ENCODE measurements at regions not wholly inside any gene's neighbourhood (a gene's known extent, or its start where the extent isn't known, plus 50 kb on each side); places are given as distances from the start of the nearest gene placed in this dataset.

- CTCF ChIA-PET = no interaction called here
- TF ChIP-seq L3MBTL2 (conservative IDR thresholded peaks at IDR 0.05) (no peak), LEF1 (IDR thresholded peaks at IDR 0.05; ENCODE audit: borderline replicate concordance) (no peak), HDGF (IDR thresholded peaks at IDR 0.05; ENCODE audit: borderline replicate concordance) (no peak), ARNT (IDR thresholded peaks at IDR 0.05) (no peak), FOXK2 (IDR thresholded peaks at IDR 0.05) (no peak), ELF4 (IDR thresholded peaks at IDR 0.05) (no peak), FOXA1 (IDR thresholded peaks at IDR 0.05) (no peak), ZNF384 (IDR thresholded peaks at IDR 0.05) (no peak)
Observed at GRCh38 chrX:95662200-95662599, 1022.4 kb upstream of the DIAPH2 start.

DNA sequence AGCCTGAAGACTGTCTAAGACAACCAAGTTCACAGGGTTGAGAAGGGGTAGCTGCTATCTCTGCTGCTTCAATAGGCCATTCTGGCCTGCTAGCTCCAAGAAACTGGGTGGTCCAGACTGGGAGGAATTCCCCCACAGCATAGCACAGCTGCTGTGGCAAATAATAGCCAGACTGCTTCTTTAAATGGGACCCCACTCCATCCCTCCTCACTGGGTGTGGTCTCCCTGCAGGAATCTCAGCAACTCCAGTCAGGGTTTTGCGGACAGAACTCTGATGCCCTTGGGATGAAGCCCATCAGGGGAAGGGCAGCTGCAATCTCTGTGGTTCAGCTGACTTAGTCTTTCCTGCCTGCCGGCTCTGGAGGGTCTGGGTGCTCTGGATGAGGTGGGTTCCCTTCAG, 1018.6 kb upstream of the DIAPH2 start:
- ChIA-PET POLR2A (no interaction called here), CTCF (no interaction called here)

More at GRCh38 chrX:95662200-95662599, 1022.4 kb upstream of the DIAPH2 start:
- DNase-seq (ENCODE audit: extremely low spot score) = no peak
- POLR2A ChIA-PET = no interaction called here

GRCh38 chrX:95675011-95675410, 1009.6 kb upstream of the DIAPH2 start:
- TF ChIP-seq BHLHE40 (IDR thresholded peaks at IDR 0.05; ENCODE audit: borderline replicate concordance) (no peak), SP1 (IDR thresholded peaks at IDR 0.05) (no peak), ZNF384 (IDR thresholded peaks at IDR 0.05) (no peak), FOXM1 (IDR thresholded peaks at IDR 0.05; ENCODE audit: borderline replicate concordance) (no peak), LEF1 (IDR thresholded peaks at IDR 0.05; ENCODE audit: borderline replicate concordance) (no peak), ARNT (IDR thresholded peaks at IDR 0.05) (no peak), HDGF (IDR thresholded peaks at IDR 0.05; ENCODE audit: borderline replicate concordance) (no peak), ELF4 (IDR thresholded peaks at IDR 0.05) (no peak), FOXK2 (IDR thresholded peaks at IDR 0.05) (no peak), CTBP1 (IDR thresholded peaks at IDR 0.05; ENCODE audit: borderline replicate concordance) (no peak), L3MBTL2 (conservative IDR thresholded peaks at IDR 0.05) (no peak), TARDBP (IDR thresholded peaks at IDR 0.05) (no peak)
- TF ChIP-seq, protein P1, sequence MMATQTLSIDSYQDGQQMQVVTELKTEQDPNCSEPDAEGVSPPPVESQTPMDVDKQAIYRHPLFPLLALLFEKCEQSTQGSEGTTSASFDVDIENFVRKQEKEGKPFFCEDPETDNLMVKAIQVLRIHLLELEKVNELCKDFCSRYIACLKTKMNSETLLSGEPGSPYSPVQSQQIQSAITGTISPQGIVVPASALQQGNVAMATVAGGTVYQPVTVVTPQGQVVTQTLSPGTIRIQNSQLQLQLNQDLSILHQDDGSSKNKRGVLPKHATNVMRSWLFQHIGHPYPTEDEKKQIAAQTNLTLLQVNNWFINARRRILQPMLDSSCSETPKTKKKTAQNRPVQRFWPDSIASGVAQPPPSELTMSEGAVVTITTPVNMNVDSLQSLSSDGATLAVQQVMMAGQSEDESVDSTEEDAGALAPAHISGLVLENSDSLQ (IDR thresholded peaks at IDR 0.05) = no peak
- POLR2A ChIA-PET = no interaction called here
- CTCF ChIA-PET = no interaction called here
- no peak for DNase-seq (ENCODE audit: extremely low spot score)

More for the DNA sequence above, 1018.6 kb upstream of the DIAPH2 start:
- TF ChIP-seq HDGF (IDR thresholded peaks at IDR 0.05; ENCODE audit: borderline replicate concordance) (no peak), L3MBTL2 (conservative IDR thresholded peaks at IDR 0.05) (no peak), FOXA1 (IDR thresholded peaks at IDR 0.05) (no peak)
- DNase-seq (ENCODE audit: extremely low spot score) = no peak

GRCh38 chrX:95675794-95676193, 1008.8 kb upstream of the DIAPH2 start:
- no peak for TF ChIP-seq FOXM1 (IDR thresholded peaks at IDR 0.05; ENCODE audit: borderline replicate concordance)
- no peak for TF ChIP-seq ARNT (IDR thresholded peaks at IDR 0.05)
- no peak for DNase-seq (ENCODE audit: extremely low spot score)
- ChIA-PET POLR2A (no interaction called here), CTCF (no interaction called here)

DNA sequence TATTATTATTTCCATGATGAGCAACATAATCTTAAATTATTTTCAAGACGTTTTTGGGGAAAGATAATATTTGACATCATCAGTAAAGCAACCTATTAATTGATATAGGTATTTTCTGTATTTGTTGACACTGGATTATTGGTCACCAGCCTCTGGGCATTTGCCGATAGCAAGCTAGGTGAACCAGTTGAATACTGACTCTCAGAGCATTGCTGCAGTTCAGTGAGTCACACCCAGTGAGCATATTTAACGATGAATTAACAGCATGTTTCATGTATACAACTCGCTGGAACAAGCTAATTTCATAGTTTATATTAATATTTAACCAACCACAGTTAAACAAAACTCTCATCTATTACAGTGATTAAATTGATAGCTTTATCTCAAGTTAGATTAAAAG, 1006.0 kb upstream of the DIAPH2 start:
- no peak for TF ChIP-seq CTBP1 (IDR thresholded peaks at IDR 0.05; ENCODE audit: borderline replicate concordance)
- TF ChIP-seq L3MBTL2 (conservative IDR thresholded peaks at IDR 0.05) = no peak
- TF ChIP-seq BHLHE40 (IDR thresholded peaks at IDR 0.05; ENCODE audit: borderline replicate concordance) = no peak
- no peak for TF ChIP-seq FOXM1 (IDR thresholded peaks at IDR 0.05; ENCODE audit: borderline replicate concordance)
- no peak for TF ChIP-seq SP1 (IDR thresholded peaks at IDR 0.05)
- TF ChIP-seq SUZ12 (IDR thresholded peaks at IDR 0.05) = no peak
- TF ChIP-seq, protein P1 (IDR thresholded peaks at IDR 0.05) = no peak
- no peak for TF ChIP-seq NFRKB (IDR thresholded peaks at IDR 0.05)
- no peak for TF ChIP-seq HDGF (IDR thresholded peaks at IDR 0.05; ENCODE audit: borderline replicate concordance)
- no peak for TF ChIP-seq ZNF384 (IDR thresholded peaks at IDR 0.05)
- ChIA-PET CTCF (no interaction called here), POLR2A (no interaction called here)
- DNase-seq (ENCODE audit: extremely low spot score) = no peak

DNA sequence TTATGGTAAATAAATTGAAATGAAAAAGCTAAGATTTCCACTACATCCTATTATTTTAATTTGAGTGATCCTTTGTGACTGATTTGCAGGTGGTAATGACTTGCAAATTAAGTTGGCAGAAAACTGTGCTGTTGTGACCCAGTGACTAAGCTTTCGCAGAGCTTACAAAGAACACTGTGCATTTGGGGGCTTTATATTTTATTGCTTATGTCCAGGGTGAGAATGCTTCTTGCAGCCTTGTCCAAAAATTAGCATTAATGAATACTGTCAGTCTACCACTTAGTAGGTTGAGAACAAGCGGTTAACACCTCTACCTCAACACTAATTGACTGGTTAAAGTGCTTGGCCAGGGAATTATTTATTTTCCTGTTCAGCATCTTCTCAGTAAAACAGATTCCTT, 991.3 kb upstream of the DIAPH2 start:
- no peak for DNase-seq (ENCODE audit: extremely low spot score)
- ChIA-PET POLR2A (no interaction called here), CTCF (no interaction called here)
- TF ChIP-seq L3MBTL2 (conservative IDR thresholded peaks at IDR 0.05) (no peak), TARDBP (IDR thresholded peaks at IDR 0.05) (no peak), FOXA1 (IDR thresholded peaks at IDR 0.05) (no peak), NFRKB (IDR thresholded peaks at IDR 0.05) (no peak), ZNF384 (IDR thresholded peaks at IDR 0.05) (no peak), BHLHE40 (IDR thresholded peaks at IDR 0.05; ENCODE audit: borderline replicate concordance) (no peak), FOXM1 (IDR thresholded peaks at IDR 0.05; ENCODE audit: borderline replicate concordance) (no peak), SUZ12 (IDR thresholded peaks at IDR 0.05) (no peak), ARNT (IDR thresholded peaks at IDR 0.05) (no peak), HDGF (IDR thresholded peaks at IDR 0.05; ENCODE audit: borderline replicate concordance) (no peak)

DNA sequence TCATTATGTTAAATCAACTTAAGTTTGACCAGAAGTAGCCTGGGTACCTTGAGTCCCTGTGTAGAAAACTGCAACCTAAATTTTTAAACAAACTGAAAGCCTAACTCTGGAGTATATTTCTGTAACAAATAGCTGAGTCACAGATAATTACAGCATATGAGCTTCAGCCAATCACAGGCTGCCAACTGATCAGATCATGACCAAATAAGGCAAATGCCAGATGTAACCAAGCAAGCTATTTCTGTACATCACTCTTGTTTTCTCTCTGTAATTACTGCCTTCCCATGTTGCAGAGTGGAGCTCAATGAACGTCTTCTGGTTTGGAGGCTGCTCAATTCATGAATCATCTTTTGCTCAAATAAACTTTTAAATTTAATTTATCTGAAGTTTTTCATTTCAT, 980.9 kb upstream of the DIAPH2 start:
- CTCF ChIA-PET = no interaction called here
- DNase-seq (ENCODE audit: extremely low spot score) = no peak
- POLR2A ChIA-PET = no interaction called here
- TF ChIP-seq ARNT (IDR thresholded peaks at IDR 0.05) (no peak), ELF4 (IDR thresholded peaks at IDR 0.05) (no peak), L3MBTL2 (conservative IDR thresholded peaks at IDR 0.05) (no peak), CTBP1 (IDR thresholded peaks at IDR 0.05; ENCODE audit: borderline replicate concordance) (no peak), SUZ12 (IDR thresholded peaks at IDR 0.05) (no peak), FOXA1 (IDR thresholded peaks at IDR 0.05) (no peak), NFRKB (IDR thresholded peaks at IDR 0.05) (no peak), FOXK2 (IDR thresholded peaks at IDR 0.05) (no peak), HDGF (IDR thresholded peaks at IDR 0.05; ENCODE audit: borderline replicate concordance) (no peak), BHLHE40 (IDR thresholded peaks at IDR 0.05; ENCODE audit: borderline replicate concordance) (no peak), FOXM1 (IDR thresholded peaks at IDR 0.05; ENCODE audit: borderline replicate concordance) (no peak), TARDBP (IDR thresholded peaks at IDR 0.05) (no peak), LEF1 (IDR thresholded peaks at IDR 0.05; ENCODE audit: borderline replicate concordance) (no peak)
- TF ChIP-seq, protein P1 (IDR thresholded peaks at IDR 0.05) = no peak
